ENCODE measurements at regions not wholly inside any gene's neighbourhood (a gene's known extent, or its start where the extent isn't known, plus 50 kb on each side); places are given as distances from the start of the nearest gene placed in this dataset.
"Not testable (repeated sequence)": the region's sequence is repeated elsewhere in the genome, so short reads cannot be mapped to it uniquely, and the experiment has no call there.

- TF ChIP-seq EP300 (conservative IDR thresholded peaks at IDR 0.05; ENCODE audit: poor library complexity, severe bottlenecking) (no peak), RAD21 (conservative IDR thresholded peaks at IDR 0.05) (no peak)
Measured at GRCh38 chr12:86411710-86412109, 155.5 kb upstream of the MGAT4C start (continued).

- no peaks in the 10 kb centered on the region for H3K9me3 ChIP-seq (ENCODE audit: low read length)
- H3K9ac ChIP-seq (ENCODE audit: low read length) = no peak overlapping the region
- H3K36me3 ChIP-seq (ENCODE audit: insufficient read depth, low read length) = no peaks in the 10 kb centered on the region
- H3F3A ChIP-seq (ENCODE audit: insufficient read depth, low read length, poor library complexity, severe bottlenecking) = no peaks in the 10 kb centered on the region
- H3K27me3 ChIP-seq (ENCODE audit: insufficient read depth, low read depth, low read length) = no peaks in the 10 kb centered on the region
- TF ChIP-seq RAD21 (conservative IDR thresholded peaks at IDR 0.05) (no peak), TAF1 (IDR thresholded peaks at IDR 0.05; ENCODE audit: low read depth) (no peak)
- no peak overlapping the region for H3K27ac ChIP-seq (ENCODE audit: low read length)
- H3K4me2 ChIP-seq (ENCODE audit: low read length) = no peak overlapping the region
- no peaks in the 10 kb centered on the region for H4K20me1 ChIP-seq (ENCODE audit: insufficient read depth)
- H3K9me2 ChIP-seq (ENCODE audit: insufficient read depth, low read length) = no peaks in the 10 kb centered on the region
- no peak overlapping the region for H3K4me3 ChIP-seq (ENCODE audit: low read length)
- H2AFZ ChIP-seq (ENCODE audit: low read depth, low read length) = no peak overlapping the region
- no peaks in the 10 kb centered on the region for H3K79me2 ChIP-seq (replicated peaks; ENCODE audit: insufficient read depth, low read length)
Measured at GRCh38 chr12:86407620-86408208, 151.5 kb upstream of the MGAT4C start.

- H3F3A ChIP-seq (ENCODE audit: insufficient read depth, low read length, poor library complexity, severe bottlenecking) = no peaks in the 10 kb centered on the region
- H3K27ac ChIP-seq (ENCODE audit: low read length) = no peak overlapping the region
- TF ChIP-seq TAF1 (IDR thresholded peaks at IDR 0.05; ENCODE audit: low read depth) (no peak), POLR2AphosphoS5 (IDR thresholded peaks at IDR 0.05) (no peak), EP300 (conservative IDR thresholded peaks at IDR 0.05; ENCODE audit: poor library complexity, severe bottlenecking) (no peak), RAD21 (conservative IDR thresholded peaks at IDR 0.05) (no peak)
- H3K36me3 ChIP-seq (ENCODE audit: insufficient read depth, low read length) = no peaks in the 10 kb centered on the region
- H3K9me2 ChIP-seq (ENCODE audit: insufficient read depth, low read length) = no peaks in the 10 kb centered on the region
- no peaks in the 10 kb centered on the region for H3K79me2 ChIP-seq (replicated peaks; ENCODE audit: insufficient read depth, low read length)
- H3K27me3 ChIP-seq (ENCODE audit: insufficient read depth, low read depth, low read length) = no peaks in the 10 kb centered on the region
- no peaks in the 10 kb centered on the region for H4K20me1 ChIP-seq (ENCODE audit: insufficient read depth)
- no peak overlapping the region for H3K4me2 ChIP-seq (ENCODE audit: low read length)
- no peak overlapping the region for H3K9ac ChIP-seq (ENCODE audit: low read length)
- H3K4me3 ChIP-seq (ENCODE audit: low read length) = no peak overlapping the region
- no peaks in the 10 kb centered on the region for H3K9me3 ChIP-seq (ENCODE audit: low read length)
- H2AFZ ChIP-seq (ENCODE audit: low read depth, low read length) = no peak overlapping the region
Measured at GRCh38 chr12:86389949-86390348, 133.8 kb upstream of the MGAT4C start.

- Histone ChIP-seq H3K4me3 (ENCODE audit: low read length) (no peak overlapping the region), H3K27ac (ENCODE audit: low read length) (no peak overlapping the region), H3K9me2 (ENCODE audit: insufficient read depth, low read length) (no peaks in the 10 kb centered on the region), H3K4me2 (ENCODE audit: low read length) (no peak overlapping the region), H3K36me3 (ENCODE audit: insufficient read depth, low read length) (no peaks in the 10 kb centered on the region), H3K27me3 (ENCODE audit: insufficient read depth, low read depth, low read length) (no peaks in the 10 kb centered on the region), H4K20me1 (ENCODE audit: insufficient read depth) (no peaks in the 10 kb centered on the region), H3K9ac (ENCODE audit: low read length) (no peak overlapping the region), H3F3A (ENCODE audit: insufficient read depth, low read length, poor library complexity, severe bottlenecking) (no peaks in the 10 kb centered on the region), H3K79me2 (replicated peaks; ENCODE audit: insufficient read depth, low read length) (no peaks in the 10 kb centered on the region), H3K9me3 (ENCODE audit: low read length) (no peaks in the 10 kb centered on the region), H2AFZ (ENCODE audit: low read depth, low read length) (no peak overlapping the region)
- TF ChIP-seq REST (IDR thresholded peaks at IDR 0.05; ENCODE audit: borderline replicate concordance) = no peak
- TF ChIP-seq CTCF (IDR thresholded peaks at IDR 0.05; ENCODE audit: poor library complexity, severe bottlenecking) = no peak
- TF ChIP-seq POLR2AphosphoS5 (IDR thresholded peaks at IDR 0.05) = no peak
- no peak for TF ChIP-seq EP300 (conservative IDR thresholded peaks at IDR 0.05; ENCODE audit: poor library complexity, severe bottlenecking)
- TF ChIP-seq EZH2 (IDR thresholded peaks at IDR 0.05; ENCODE audit: borderline replicate concordance, insufficient read depth, low read length, poor library complexity, severe bottlenecking) = no peak
- TF ChIP-seq MXI1 (conservative IDR thresholded peaks at IDR 0.05; ENCODE audit: poor library complexity, severe bottlenecking) = no peak
- no peak for TF ChIP-seq RAD21 (conservative IDR thresholded peaks at IDR 0.05)
- no peak for TF ChIP-seq SMC3 (conservative IDR thresholded peaks at IDR 0.05; ENCODE audit: poor library complexity)
- no peak for TF ChIP-seq TAF1 (IDR thresholded peaks at IDR 0.05; ENCODE audit: low read depth)
Measured at GRCh38 chr12:86387591-86388145, 131.5 kb upstream of the MGAT4C start.

- H4K20me1 ChIP-seq (ENCODE audit: insufficient read depth); H3K4me2 ChIP-seq (ENCODE audit: low read length); H3F3A ChIP-seq (ENCODE audit: insufficient read depth, low read length, poor library complexity, severe bottlenecking); H3K9me2 ChIP-seq (ENCODE audit: insufficient read depth, low read length); H3K9ac ChIP-seq (ENCODE audit: low read length); H3K79me2 ChIP-seq (replicated peaks; ENCODE audit: insufficient read depth, low read length); H3K36me3 ChIP-seq (ENCODE audit: insufficient read depth, low read length); H3K27me3 ChIP-seq (ENCODE audit: insufficient read depth, low read depth, low read length); H3K27ac ChIP-seq (ENCODE audit: low read length); H3K9me3 ChIP-seq (ENCODE audit: low read length); H2AFZ ChIP-seq (ENCODE audit: low read depth, low read length); H3K4me3 ChIP-seq (ENCODE audit: low read length): not testable (repeated sequence)
Measured at GRCh38 chr12:86383759-86384158, 127.6 kb upstream of the MGAT4C start.

All from neural cell (in vitro differentiated cells).